IPS-NIHi7 (cell line): ENCODE measurements at regions not wholly inside any gene's neighbourhood (a gene's known extent, or its start where the extent isn't known, plus 50 kb on each side); places are given as distances from the start of the nearest gene placed in this dataset.

Experiments
- DNase-seq: peaks from one replicate; pipeline ENCODE4 v3.0.0; 2012; ENCODE audit warnings: mixed read lengths; ENCODE audit errors: extremely low spot score

GRCh38 chr4:153075836-153076518, 128.3 kb upstream of the TRIM2 start:
- no peak for DNase-seq

GRCh38 chr4:153076861-153077260, 127.4 kb upstream of the TRIM2 start:
- DNase-seq = no peak

GRCh38 chr4:153079857-153080391, 124.3 kb upstream of the TRIM2 start:
- no peak for DNase-seq

- no peak for DNase-seq
These were observed 123.2 kb upstream of the TRIM2 start for GRCh38 chr4:153081006-153081580.

GRCh38 chr4:153081693-153082092, 122.5 kb upstream of the TRIM2 start:
- DNase-seq = no peak

GRCh38 chr4:153082322-153083301, 121.6 kb upstream of the TRIM2 start:
- DNase-seq = no peak

GRCh38 chr4:153083447-153083947, 120.7 kb upstream of the TRIM2 start:
- peak; percentile 90 for DNase-seq

GRCh38 chr4:153084224-153084979, 119.8 kb upstream of the TRIM2 start:
- DNase-seq = no peak

GRCh38 chr4:153084980-153085630, 119.1 kb upstream of the TRIM2 start:
- DNase-seq = peak; percentile 83

GRCh38 chr4:153087671-153088194, 116.5 kb upstream of the TRIM2 start:
- no peak for DNase-seq

GRCh38 chr4:153089742-153090141, 114.5 kb upstream of the TRIM2 start:
- DNase-seq = no peak

- no peak for DNase-seq
These were observed 114.1 kb upstream of the TRIM2 start for GRCh38 chr4:153090181-153090580.

- no peak for DNase-seq
These were observed 113.4 kb upstream of the TRIM2 start for GRCh38 chr4:153090670-153091385.

GRCh38 chr4:153093396-153093795, 110.8 kb upstream of the TRIM2 start:
- DNase-seq = no peak

GRCh38 chr4:153093802-153094201, 110.4 kb upstream of the TRIM2 start:
- DNase-seq = no peak

GRCh38 chr4:153094435-153094834, 109.8 kb upstream of the TRIM2 start:
- DNase-seq = no peak

- DNase-seq = no peak
These were observed 108.6 kb upstream of the TRIM2 start for GRCh38 chr4:153095448-153096204.

GRCh38 chr4:153096344-153096743, 107.9 kb upstream of the TRIM2 start:
- DNase-seq = no peak

- DNase-seq = no peak
These were observed 105.8 kb upstream of the TRIM2 start for GRCh38 chr4:153098427-153098826.
